Panc1 (cell line): ENCODE measurements at regions not wholly inside any gene's neighbourhood (a gene's known extent, or its start where the extent isn't known, plus 50 kb on each side); places are given as distances from the start of the nearest gene placed in this dataset.
A peak's percentile ranks its signal among the peaks of the same experiment; 100 is the strongest.

Experiments
- ATAC-seq: fragments of 200-7000 bp; cut with Tn5 transposase; 2 replicates; pipeline ENCODE4 v1.9.1; 2020; ENCODE audit warnings: mild to moderate bottlenecking, moderate library complexity
- BruUV-seq: library from RNA; stranded (reverse); fragments of 400-500 nt; replicated peaks from 2 replicates; lab custom pipeline; 2021; lab: Mats Ljungman, UMichigan
- CTCF ChIA-PET: fragments of 300-600 bp; sonication (Branson Sonifier 250); formaldehyde crosslinking; loops from one replicate; lab custom pipeline; 2022; ENCODE audit warnings: antibody characterized with exemption; lab: Charles Lee
- POLR2A ChIA-PET: fragments of 300-600 bp; sonication (Branson Sonifier 250); formaldehyde crosslinking; loops from one replicate; lab custom pipeline; 2022; ENCODE audit warnings: antibody characterized with exemption; lab: Charles Lee
- DNase-seq: peaks from one replicate; pipeline ENCODE4 v3.0.0-alpha.2; 2010; ENCODE audit warnings: low read depth, low spot score
- H3K27ac ChIP-seq: 2 replicates; pipeline ENCODE4 v1.5.1; 2011; ENCODE audit warnings: mild to moderate bottlenecking, low read length, inconsistent platforms
- H3K27me3 ChIP-seq: fragments of 200-500 bp; sonication (Bioruptor generic); 2 replicates; pipeline ENCODE4 v1.6.0; 2014; ENCODE audit warnings: low read length, inconsistent platforms; ENCODE audit not compliant: control insufficient read depth, insufficient read depth
- H3K36me3 ChIP-seq: fragments of 200-500 bp; sonication (Bioruptor generic); 2 replicates; pipeline ENCODE4 v1.5.1; 2014; ENCODE audit warnings: inconsistent platforms, mild to moderate bottlenecking, low read length, moderate library complexity; ENCODE audit not compliant: control insufficient read depth, insufficient read depth
- H3K4me1 ChIP-seq: 2 replicates; pipeline ENCODE4 v1.5.1; 2011; ENCODE audit warnings: inconsistent platforms, mild to moderate bottlenecking, low read length, moderate library complexity; ENCODE audit not compliant: control insufficient read depth, insufficient read depth
- H3K4me3 ChIP-seq, 2 experiments: 2 replicates each; pipeline ENCODE4 v1.5.1; 2011 to 2012; ENCODE audit warnings: low read depth in 2 of 2, low read length in 2 of 2, mild to moderate bottlenecking in 2 of 2, inconsistent platforms in 1 of 2, moderate library complexity in 1 of 2
- H3K9me3 ChIP-seq: fragments of 200-500 bp; sonication (Bioruptor generic); 2 replicates; pipeline ENCODE4 v1.5.1; 2014; ENCODE audit warnings: low read depth, mild to moderate bottlenecking, inconsistent platforms, low read length, moderate library complexity; ENCODE audit not compliant: control insufficient read depth, insufficient read depth
- POLR2AphosphoS5 ChIP-seq: IDR thresholded peaks from 2 replicates; pipeline ENCODE4 v1.6.1; 2012; ENCODE audit warnings: mild to moderate bottlenecking, low read depth, low read length, moderate library complexity
- SIN3A ChIP-seq: IDR thresholded peaks from 2 replicates; pipeline ENCODE4 v1.6.1; 2012; ENCODE audit warnings: low read depth, mild to moderate bottlenecking, low read length, moderate library complexity, borderline replicate concordance; ENCODE audit not compliant: insufficient read depth
- TCF7L2 ChIP-seq: IDR thresholded peaks from 2 replicates; pipeline ENCODE4 v1.6.1; 2011; ENCODE audit warnings: mild to moderate bottlenecking, low read depth, low read length, inconsistent platforms
- in situ Hi-C: cut with HindIII; loops from 2 replicates; pipeline ENCODE4 v1.10.0; 2016; ENCODE audit warnings: low sequenced_read_pairs, low pct_unique_long_range_greater_than_20kb
- intact Hi-C: fragments of 100-400 bp; cut with micrococcal nuclease; formaldehyde crosslinking; loops from one replicate; pipeline ENCODE4 v1.10.0; 2022; ENCODE audit not compliant: unreplicated experiment
- TF ChIP-seq, protein P1 (sequence below): fragments of 450-650 bp; IDR thresholded peaks from 2 replicates; pipeline ENCODE4 v1.5.1; 2017; ENCODE audit warnings: mild to moderate bottlenecking
- TF ChIP-seq, protein P2 (sequence below), 2 experiments: IDR thresholded peaks; 2 replicates each; pipeline ENCODE4 v1.6.1; 2011 to 2012; ENCODE audit warnings: low read depth in 2 of 2, control low read depth in 1 of 2, low read length in 1 of 2, mild to moderate bottlenecking in 1 of 2, moderate library complexity in 1 of 2; ENCODE audit not compliant: insufficient read depth in 1 of 2

- BruUV-seq = no TSS peak
- ChIA-PET POLR2A (no interaction called here), CTCF (no interaction called here)
- in situ Hi-C loops = no loop called here
- Histone ChIP-seq H3K27ac (no peak overlapping the region), H3K36me3 (no peaks in the 10 kb centered on the region), H3K27me3 (no peaks in the 10 kb centered on the region), H3K4me3 (no peak overlapping the region), H3K9me3 (no peaks in the 10 kb centered on the region), H3K4me1 (no peaks in the 10 kb centered on the region; the same call in 1 of the 2 replicates)
- intact Hi-C loops = no loop called here
- no peak for DNase-seq
- peak; percentile 59; the same call in 1 of the 2 replicates for ATAC-seq
- TF ChIP-seq, protein P1, sequence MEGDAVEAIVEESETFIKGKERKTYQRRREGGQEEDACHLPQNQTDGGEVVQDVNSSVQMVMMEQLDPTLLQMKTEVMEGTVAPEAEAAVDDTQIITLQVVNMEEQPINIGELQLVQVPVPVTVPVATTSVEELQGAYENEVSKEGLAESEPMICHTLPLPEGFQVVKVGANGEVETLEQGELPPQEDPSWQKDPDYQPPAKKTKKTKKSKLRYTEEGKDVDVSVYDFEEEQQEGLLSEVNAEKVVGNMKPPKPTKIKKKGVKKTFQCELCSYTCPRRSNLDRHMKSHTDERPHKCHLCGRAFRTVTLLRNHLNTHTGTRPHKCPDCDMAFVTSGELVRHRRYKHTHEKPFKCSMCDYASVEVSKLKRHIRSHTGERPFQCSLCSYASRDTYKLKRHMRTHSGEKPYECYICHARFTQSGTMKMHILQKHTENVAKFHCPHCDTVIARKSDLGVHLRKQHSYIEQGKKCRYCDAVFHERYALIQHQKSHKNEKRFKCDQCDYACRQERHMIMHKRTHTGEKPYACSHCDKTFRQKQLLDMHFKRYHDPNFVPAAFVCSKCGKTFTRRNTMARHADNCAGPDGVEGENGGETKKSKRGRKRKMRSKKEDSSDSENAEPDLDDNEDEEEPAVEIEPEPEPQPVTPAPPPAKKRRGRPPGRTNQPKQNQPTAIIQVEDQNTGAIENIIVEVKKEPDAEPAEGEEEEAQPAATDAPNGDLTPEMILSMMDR = no peak
- no peak for TF ChIP-seq SIN3A
- TF ChIP-seq, protein P2, sequence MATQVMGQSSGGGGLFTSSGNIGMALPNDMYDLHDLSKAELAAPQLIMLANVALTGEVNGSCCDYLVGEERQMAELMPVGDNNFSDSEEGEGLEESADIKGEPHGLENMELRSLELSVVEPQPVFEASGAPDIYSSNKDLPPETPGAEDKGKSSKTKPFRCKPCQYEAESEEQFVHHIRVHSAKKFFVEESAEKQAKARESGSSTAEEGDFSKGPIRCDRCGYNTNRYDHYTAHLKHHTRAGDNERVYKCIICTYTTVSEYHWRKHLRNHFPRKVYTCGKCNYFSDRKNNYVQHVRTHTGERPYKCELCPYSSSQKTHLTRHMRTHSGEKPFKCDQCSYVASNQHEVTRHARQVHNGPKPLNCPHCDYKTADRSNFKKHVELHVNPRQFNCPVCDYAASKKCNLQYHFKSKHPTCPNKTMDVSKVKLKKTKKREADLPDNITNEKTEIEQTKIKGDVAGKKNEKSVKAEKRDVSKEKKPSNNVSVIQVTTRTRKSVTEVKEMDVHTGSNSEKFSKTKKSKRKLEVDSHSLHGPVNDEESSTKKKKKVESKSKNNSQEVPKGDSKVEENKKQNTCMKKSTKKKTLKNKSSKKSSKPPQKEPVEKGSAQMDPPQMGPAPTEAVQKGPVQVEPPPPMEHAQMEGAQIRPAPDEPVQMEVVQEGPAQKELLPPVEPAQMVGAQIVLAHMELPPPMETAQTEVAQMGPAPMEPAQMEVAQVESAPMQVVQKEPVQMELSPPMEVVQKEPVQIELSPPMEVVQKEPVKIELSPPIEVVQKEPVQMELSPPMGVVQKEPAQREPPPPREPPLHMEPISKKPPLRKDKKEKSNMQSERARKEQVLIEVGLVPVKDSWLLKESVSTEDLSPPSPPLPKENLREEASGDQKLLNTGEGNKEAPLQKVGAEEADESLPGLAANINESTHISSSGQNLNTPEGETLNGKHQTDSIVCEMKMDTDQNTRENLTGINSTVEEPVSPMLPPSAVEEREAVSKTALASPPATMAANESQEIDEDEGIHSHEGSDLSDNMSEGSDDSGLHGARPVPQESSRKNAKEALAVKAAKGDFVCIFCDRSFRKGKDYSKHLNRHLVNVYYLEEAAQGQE (IDR thresholded peaks at IDR 0.05; ENCODE audit: insufficient read depth in 1 of 2, low read depth in 2 of 2, low read length in 1 of 2) = no peak
- TF ChIP-seq POLR2AphosphoS5 = no peak
- no peak for TF ChIP-seq TCF7L2
These were observed 145.4 kb upstream of the PITX1 start for GRCh38 chr5:135179308-135179980.

DNA sequence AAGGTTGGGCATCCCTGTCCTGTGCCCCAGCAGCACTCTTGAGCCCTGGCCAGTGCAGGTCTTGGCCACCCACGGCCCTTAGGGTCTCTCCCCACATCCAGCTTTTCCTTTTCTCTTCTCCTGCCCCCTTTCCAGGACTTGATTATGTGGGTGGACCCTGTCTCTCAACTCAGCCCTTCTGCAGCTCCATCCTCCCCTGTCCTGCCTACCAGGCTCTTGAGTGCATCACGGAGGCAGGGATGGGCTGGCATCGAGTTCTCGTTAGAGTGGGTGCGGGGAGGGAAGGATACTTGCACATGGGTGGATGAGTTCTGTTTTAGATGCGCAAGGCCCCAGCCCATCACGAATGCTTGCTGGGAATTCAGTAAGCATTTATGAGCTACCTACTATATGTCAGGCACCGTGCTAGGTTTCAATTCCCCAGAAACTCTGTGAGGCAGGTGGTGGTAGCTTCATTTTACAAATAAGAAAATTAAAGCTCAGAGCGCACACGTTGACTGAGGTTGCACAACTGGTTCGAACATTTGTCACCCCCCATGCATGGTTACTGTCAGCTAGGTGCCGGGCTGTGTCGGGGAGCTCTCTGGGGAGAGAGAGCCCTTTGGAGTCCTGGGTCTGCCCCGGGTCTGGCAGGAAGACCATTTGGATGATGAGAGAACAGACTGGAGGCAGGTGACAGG is 144.6 kb upstream of the PITX1 start:
- no peak for ATAC-seq
- DNase-seq = no peak
- Histone ChIP-seq H3K36me3 (no peaks in the 10 kb centered on the region), H3K9me3 (no peaks in the 10 kb centered on the region), H3K4me3 (no peak overlapping the region), H3K27ac (no peak overlapping the region), H3K4me1 (no peaks in the 10 kb centered on the region; the same call in 1 of the 2 replicates), H3K27me3 (no peaks in the 10 kb centered on the region)
- in situ Hi-C loops (no loop called here), intact Hi-C loops (no loop called here)
- no TSS peak for BruUV-seq
- ChIA-PET CTCF (no interaction called here), POLR2A (no interaction called here)
- no peak for TF ChIP-seq SIN3A
- TF ChIP-seq, protein P1 = no peak
- no peak for TF ChIP-seq POLR2AphosphoS5
- TF ChIP-seq TCF7L2 = no peak
- TF ChIP-seq, protein P2 (IDR thresholded peaks at IDR 0.05; ENCODE audit: insufficient read depth in 1 of 2, low read depth in 2 of 2, low read length in 1 of 2) = no peak
